GM19193 (cell line): ENCODE measurements at regions not wholly inside any gene's neighbourhood (a gene's known extent, or its start where the extent isn't known, plus 50 kb on each side); places are given as distances from the start of the nearest gene placed in this dataset.

Experiments
- POLR2A ChIP-seq: IDR thresholded peaks from 4 replicates; pipeline ENCODE4 v1.6.1; 2011; ENCODE audit not compliant: insufficient read depth, insufficient read length; ENCODE audit errors: extremely low read depth

- TF ChIP-seq POLR2A = no peak
Observed at GRCh38 chr12:92335831-92336230, 190.2 kb upstream of the BTG1 start.

GRCh38 chr12:92334552-92334951, 188.9 kb upstream of the BTG1 start:
- no peak for TF ChIP-seq POLR2A

- TF ChIP-seq POLR2A = no peak
Observed at GRCh38 chr12:92332552-92332951, 186.9 kb upstream of the BTG1 start.

- no peak for TF ChIP-seq POLR2A
Observed at GRCh38 chr12:92331383-92331782, 185.7 kb upstream of the BTG1 start.

- no peak for TF ChIP-seq POLR2A
Observed at GRCh38 chr12:92330654-92331053, 185.0 kb upstream of the BTG1 start.

GRCh38 chr12:92326877-92327276, 181.2 kb upstream of the BTG1 start:
- TF ChIP-seq POLR2A = no peak

GRCh38 chr12:92324849-92325500, 179.3 kb upstream of the BTG1 start:
- TF ChIP-seq POLR2A = no peak

- no peak for TF ChIP-seq POLR2A
Observed at GRCh38 chr12:92312463-92312964, 166.9 kb upstream of the BTG1 start.

GRCh38 chr12:92304371-92305055, 158.9 kb upstream of the BTG1 start:
- TF ChIP-seq POLR2A = no peak

GRCh38 chr12:92302041-92302829, 156.6 kb upstream of the BTG1 start:
- TF ChIP-seq POLR2A = no peak

GRCh38 chr12:92301356-92301755, 155.7 kb upstream of the BTG1 start:
- TF ChIP-seq POLR2A = no peak

GRCh38 chr12:92300777-92301176, 155.1 kb upstream of the BTG1 start:
- TF ChIP-seq POLR2A = no peak

GRCh38 chr12:92299744-92300143, 154.1 kb upstream of the BTG1 start:
- TF ChIP-seq POLR2A = no peak

- no peak for TF ChIP-seq POLR2A
Observed at GRCh38 chr12:92299344-92299743, 153.7 kb upstream of the BTG1 start.

GRCh38 chr12:92297932-92298696, 152.5 kb upstream of the BTG1 start:
- TF ChIP-seq POLR2A = no peak
